Progenitor cell of endocrine pancreas (in vitro differentiated cells): ENCODE measurements at regions not wholly inside any gene's neighbourhood (a gene's known extent, or its start where the extent isn't known, plus 50 kb on each side); places are given as distances from the start of the nearest gene placed in this dataset.

Experiments
- DNase-seq: peaks from one replicate; pipeline ENCODE4 v3.0.0; 2021; ENCODE audit warnings: low spot score; ENCODE audit not compliant: unreplicated experiment
- H3K27ac Mint-ChIP-seq: 2 replicates; pipeline ENCODE4 v1.8.0; 2021; ENCODE audit warnings: mild to moderate bottlenecking, moderate library complexity, mixed read lengths
- H3K27me3 Mint-ChIP-seq: 2 replicates; pipeline ENCODE4 v1.8.0; 2021; ENCODE audit warnings: mixed read lengths
- H3K36me3 Mint-ChIP-seq: 2 replicates; pipeline ENCODE4 v1.8.0; 2022; ENCODE audit warnings: mixed read lengths; ENCODE audit not compliant: insufficient read depth
- H3K4me1 Mint-ChIP-seq: 2 replicates; pipeline ENCODE4 v1.8.0; 2021; ENCODE audit warnings: low read depth, mixed read lengths
- H3K4me3 Mint-ChIP-seq: 2 replicates; pipeline ENCODE4 v1.8.0; 2021; ENCODE audit warnings: low read depth, mild to moderate bottlenecking, moderate library complexity, mixed read lengths
- H3K9me3 Mint-ChIP-seq: 2 replicates; pipeline ENCODE4 v1.8.0; 2021; ENCODE audit warnings: low read depth, mixed read lengths
- TF ChIP-seq, protein P1 (sequence below): fragments of 200-600 bp; sonication (generic); IDR thresholded peaks from one replicate; pipeline ENCODE4 v1.5.0; 2021; ENCODE audit warnings: antibody characterized with exemption, mild to moderate bottlenecking; ENCODE audit not compliant: unreplicated experiment

GRCh38 chr4:41362621-41363383 lies 106.1 kb downstream of the UCHL1 start:
- Mint-ChIP-seq H3K27me3 (peaks cover 58% of the 10 kb centered on the region), H3K4me3 (no peak overlapping the region), H3K27ac (no peak overlapping the region), H3K9me3 (no peaks in the 10 kb centered on the region), H3K36me3 (no peaks in the 10 kb centered on the region), H3K4me1 (peaks cover 13% of the 10 kb centered on the region)
- DNase-seq, result no peak
- TF ChIP-seq, protein P1, sequence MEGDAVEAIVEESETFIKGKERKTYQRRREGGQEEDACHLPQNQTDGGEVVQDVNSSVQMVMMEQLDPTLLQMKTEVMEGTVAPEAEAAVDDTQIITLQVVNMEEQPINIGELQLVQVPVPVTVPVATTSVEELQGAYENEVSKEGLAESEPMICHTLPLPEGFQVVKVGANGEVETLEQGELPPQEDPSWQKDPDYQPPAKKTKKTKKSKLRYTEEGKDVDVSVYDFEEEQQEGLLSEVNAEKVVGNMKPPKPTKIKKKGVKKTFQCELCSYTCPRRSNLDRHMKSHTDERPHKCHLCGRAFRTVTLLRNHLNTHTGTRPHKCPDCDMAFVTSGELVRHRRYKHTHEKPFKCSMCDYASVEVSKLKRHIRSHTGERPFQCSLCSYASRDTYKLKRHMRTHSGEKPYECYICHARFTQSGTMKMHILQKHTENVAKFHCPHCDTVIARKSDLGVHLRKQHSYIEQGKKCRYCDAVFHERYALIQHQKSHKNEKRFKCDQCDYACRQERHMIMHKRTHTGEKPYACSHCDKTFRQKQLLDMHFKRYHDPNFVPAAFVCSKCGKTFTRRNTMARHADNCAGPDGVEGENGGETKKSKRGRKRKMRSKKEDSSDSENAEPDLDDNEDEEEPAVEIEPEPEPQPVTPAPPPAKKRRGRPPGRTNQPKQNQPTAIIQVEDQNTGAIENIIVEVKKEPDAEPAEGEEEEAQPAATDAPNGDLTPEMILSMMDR, result no peak

- H3K36me3 Mint-ChIP-seq, result no peaks in the 10 kb centered on the region
- TF ChIP-seq, protein P1, result no peak
- peaks cover 10% of the 10 kb centered on the region for H3K4me1 Mint-ChIP-seq
- no peak overlapping the region for H3K27ac Mint-ChIP-seq
- no peak overlapping the region for H3K4me3 Mint-ChIP-seq
- no peak for DNase-seq
- H3K9me3 Mint-ChIP-seq, result no peaks in the 10 kb centered on the region
- H3K27me3 Mint-ChIP-seq, result peaks cover 61% of the 10 kb centered on the region
These were observed 106.8 kb downstream of the UCHL1 start for GRCh38 chr4:41363384-41363981.

- DNase-seq, result no peak
- peaks cover 60% of the 10 kb centered on the region for H3K27me3 Mint-ChIP-seq
- H3K27ac Mint-ChIP-seq, result no peak overlapping the region
- peaks cover 7% of the 10 kb centered on the region for H3K4me1 Mint-ChIP-seq
- H3K36me3 Mint-ChIP-seq, result no peaks in the 10 kb centered on the region
- TF ChIP-seq, protein P1, result no peak
- H3K4me3 Mint-ChIP-seq, result no peak overlapping the region
- no peaks in the 10 kb centered on the region for H3K9me3 Mint-ChIP-seq
These were observed 108.1 kb downstream of the UCHL1 start for GRCh38 chr4:41364876-41365275.

DNA sequence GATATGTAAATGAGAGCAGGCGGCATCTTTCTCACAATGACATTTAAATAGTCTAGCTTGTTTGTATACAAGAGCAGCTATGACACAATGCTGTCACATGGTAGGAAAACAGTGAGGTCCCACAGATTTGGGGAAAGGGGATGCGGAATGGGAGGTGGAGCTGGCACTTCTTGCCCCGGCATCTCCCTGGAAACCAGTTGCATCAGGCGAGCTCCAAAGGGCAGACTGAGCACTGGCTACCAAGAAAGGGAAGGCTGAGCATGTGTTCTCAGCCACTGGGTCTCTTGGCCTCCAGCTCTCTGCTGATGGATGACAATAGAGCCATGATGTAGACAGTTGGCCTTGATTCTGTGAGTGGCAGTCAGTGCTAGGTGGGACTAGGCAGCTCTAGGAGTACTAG lies 109.0 kb downstream of the UCHL1 start:
- Mint-ChIP-seq H3K9me3 (no peaks in the 10 kb centered on the region), H3K4me1 (peaks cover 7% of the 10 kb centered on the region), H3K4me3 (no peak overlapping the region), H3K27me3 (peaks cover 60% of the 10 kb centered on the region), H3K36me3 (no peaks in the 10 kb centered on the region), H3K27ac (no peak overlapping the region)
- TF ChIP-seq, protein P1, result no peak
- no peak for DNase-seq

GRCh38 chr4:41366911-41367517 lies 110.3 kb downstream of the UCHL1 start:
- Mint-ChIP-seq H3K9me3 (no peaks in the 10 kb centered on the region), H3K27me3 (peaks cover 53% of the 10 kb centered on the region), H3K4me1 (peaks cover 2% of the 10 kb centered on the region), H3K36me3 (no peaks in the 10 kb centered on the region), H3K4me3 (no peak overlapping the region), H3K27ac (no peak overlapping the region)
- TF ChIP-seq, protein P1, result no peak
- DNase-seq, result no peak
